Gastroesophageal sphincter (tissue), 2 donors: ENCODE measurements at regions not wholly inside any gene's neighbourhood (a gene's known extent, or its start where the extent isn't known, plus 50 kb on each side); places are given as distances from the start of the nearest gene placed in this dataset.

Experiments
- POLR2A ChIP-seq, 2 donors: fragments of 450-650 bp; IDR thresholded peaks; one replicate each; pipeline ENCODE4 v1.6.1; 2017; ENCODE audit warnings: antibody characterized with exemption in 2 of 2, mild to moderate bottlenecking in 2 of 2, moderate library complexity in 1 of 2
- POLR2AphosphoS5 ChIP-seq: sonication (generic); formaldehyde crosslinking; IDR thresholded peaks from one replicate; pipeline ENCODE4 v1.6.1; 2017; ENCODE audit warnings: antibody characterized with exemption

GRCh38 chr6:69542494-69542893 lies 254.3 kb downstream of the LMBRD1 start:
- TF ChIP-seq POLR2AphosphoS5 (no peak), POLR2A (IDR thresholded peaks at IDR 0.05) (no peak)
